Right lung (tissue), 2 donors: ENCODE measurements at regions not wholly inside any gene's neighbourhood (a gene's known extent, or its start where the extent isn't known, plus 50 kb on each side); places are given as distances from the start of the nearest gene placed in this dataset.

Experiments
- DNase-seq, 2 donors: peaks; one replicate each; pipeline ENCODE4 v3.0.0-alpha.2; 2013

DNA sequence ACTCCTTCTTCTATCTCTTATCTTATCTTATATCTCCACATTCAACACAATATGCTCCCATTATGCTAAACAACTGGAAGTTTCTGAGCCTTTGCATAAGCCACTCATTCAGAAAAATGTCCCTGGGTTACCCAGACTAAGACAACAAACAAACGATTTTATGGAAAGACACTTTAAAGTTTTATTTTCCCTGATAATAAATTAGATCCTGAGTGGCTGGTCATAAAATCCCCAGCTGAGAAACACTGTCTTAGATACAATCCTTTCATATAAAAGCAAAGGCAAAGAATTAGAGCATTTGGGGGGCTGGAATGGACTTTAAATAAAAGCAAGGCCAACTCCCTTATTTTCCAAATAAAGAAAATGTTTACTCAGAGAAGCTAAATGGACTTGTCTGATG lies 322.3 kb downstream of the GBE1 start:
- no peak for DNase-seq

DNA sequence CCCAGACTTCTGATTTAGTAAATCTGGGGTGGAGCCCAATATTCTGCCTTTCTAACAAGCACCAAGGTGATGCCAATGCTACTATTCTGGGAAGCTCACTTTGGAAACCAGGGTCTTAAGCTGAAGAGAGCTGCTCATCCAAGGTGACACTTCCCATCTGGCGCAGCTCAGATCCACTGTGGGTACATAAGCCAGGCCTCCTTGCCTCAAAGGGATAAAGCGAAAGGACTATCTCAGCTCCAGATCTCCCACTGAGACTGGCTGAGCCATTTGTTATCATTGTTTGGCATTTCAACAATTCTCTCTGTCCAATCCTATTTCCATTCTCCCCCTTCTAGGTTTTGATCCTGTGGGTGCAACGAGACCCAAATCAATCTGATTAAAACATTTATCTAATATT lies 323.8 kb downstream of the GBE1 start:
- DNase-seq = no peak

GRCh38 chr3:81436182-81436581 lies 325.3 kb downstream of the GBE1 start:
- no peak for DNase-seq

GRCh38 chr3:81435050-81435449 lies 326.4 kb downstream of the GBE1 start:
- DNase-seq = no peak

- DNase-seq = no peak
Observed at GRCh38 chr3:81434161-81434560, 327.3 kb downstream of the GBE1 start.

GRCh38 chr3:81433675-81434074 lies 327.8 kb downstream of the GBE1 start:
- DNase-seq = no peak

GRCh38 chr3:81432456-81432855 lies 329.0 kb downstream of the GBE1 start:
- no peak for DNase-seq

DNA sequence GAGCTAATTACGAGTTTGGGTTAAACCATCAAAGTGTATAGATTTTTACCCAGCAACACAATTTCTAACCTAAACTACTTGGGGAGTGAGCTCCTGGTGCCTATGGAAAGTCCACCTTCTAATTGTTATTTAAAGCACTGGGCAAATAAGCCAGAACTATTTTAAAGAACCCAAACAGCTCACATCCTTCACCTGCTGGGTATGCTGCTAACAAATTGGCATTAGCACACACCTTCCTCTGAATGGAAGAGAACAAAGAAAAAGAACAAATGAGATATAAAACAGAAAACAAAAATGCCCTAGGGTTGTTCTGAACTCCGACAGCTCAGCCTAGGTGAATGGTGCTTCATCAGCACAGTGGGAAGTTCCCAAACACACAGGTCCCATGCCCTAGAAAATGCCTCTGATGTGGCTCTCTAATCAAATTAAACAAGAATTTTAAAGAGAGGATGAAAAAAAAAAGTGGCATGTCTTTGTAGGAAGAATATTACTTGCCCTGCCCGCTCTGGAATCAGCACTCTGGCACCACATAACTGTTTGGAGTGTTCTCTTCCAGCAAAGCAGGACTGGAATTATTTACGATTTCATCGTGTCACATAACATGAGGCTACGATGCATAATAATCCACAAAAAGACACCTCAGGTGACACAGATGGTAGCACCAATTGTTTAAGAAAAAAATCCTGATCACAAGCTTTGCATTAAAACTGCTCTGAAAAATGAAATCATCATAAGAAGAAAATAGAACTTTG lies 334.4 kb downstream of the GBE1 start:
- no peak for DNase-seq

DNA sequence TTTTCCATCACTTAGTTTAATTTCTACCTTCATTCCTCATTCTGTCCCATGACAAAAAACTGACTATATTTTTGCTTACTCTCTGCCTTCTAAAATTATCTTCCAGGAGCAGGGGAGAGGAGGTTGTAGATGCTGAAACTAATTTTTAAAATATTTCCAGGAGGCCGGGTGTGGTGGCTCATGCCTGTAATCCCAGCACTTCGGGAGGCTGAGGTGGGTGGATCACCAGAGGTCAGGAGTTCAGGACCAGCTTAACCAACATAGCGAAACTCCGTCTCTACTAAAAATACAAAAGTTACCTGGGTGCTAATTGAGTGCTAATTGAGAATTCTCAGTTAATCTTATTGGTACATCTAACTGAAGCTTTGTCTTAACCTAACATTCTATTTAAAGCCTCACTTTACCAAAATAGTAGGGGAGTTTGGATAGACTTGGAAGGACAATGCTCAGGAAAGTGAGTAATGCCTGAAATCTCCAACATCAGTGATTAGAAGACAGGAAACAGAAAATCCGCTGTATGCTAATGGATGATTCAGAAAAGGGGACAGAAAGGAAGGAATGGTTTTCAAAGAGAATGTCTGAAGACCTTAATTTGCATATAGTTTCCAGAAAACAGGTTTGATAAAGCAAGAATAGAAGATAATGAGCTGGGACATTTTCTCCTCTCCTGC lies 336.1 kb downstream of the GBE1 start:
- DNase-seq = no peak

GRCh38 chr3:81419228-81419627 lies 342.2 kb downstream of the GBE1 start:
- peak; percentile 3 to 5 for DNase-seq

DNA sequence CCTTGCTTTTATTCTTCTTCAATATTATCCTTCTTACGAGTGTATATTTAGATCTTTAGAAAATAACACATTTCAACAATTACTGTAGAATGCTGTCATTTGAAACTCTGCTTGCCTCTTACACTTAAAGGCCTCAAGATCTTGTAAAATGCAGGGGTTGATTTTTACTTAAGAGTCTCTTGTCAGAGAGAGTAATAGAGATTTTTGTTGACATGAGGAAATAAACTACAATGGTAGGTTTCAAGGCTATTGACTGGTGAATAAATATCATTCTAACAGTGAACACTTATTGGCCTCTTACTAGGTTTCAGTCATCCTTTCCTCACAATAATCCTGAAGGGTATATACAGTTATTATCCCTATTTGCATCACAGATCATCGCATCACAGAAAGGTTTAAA lies 344.6 kb downstream of the GBE1 start:
- DNase-seq = no peak

GRCh38 chr3:81406318-81406717 lies 355.1 kb downstream of the GBE1 start:
- DNase-seq = no peak

GRCh38 chr3:81395739-81396513 lies 365.5 kb downstream of the GBE1 start:
- DNase-seq = no peak

DNA sequence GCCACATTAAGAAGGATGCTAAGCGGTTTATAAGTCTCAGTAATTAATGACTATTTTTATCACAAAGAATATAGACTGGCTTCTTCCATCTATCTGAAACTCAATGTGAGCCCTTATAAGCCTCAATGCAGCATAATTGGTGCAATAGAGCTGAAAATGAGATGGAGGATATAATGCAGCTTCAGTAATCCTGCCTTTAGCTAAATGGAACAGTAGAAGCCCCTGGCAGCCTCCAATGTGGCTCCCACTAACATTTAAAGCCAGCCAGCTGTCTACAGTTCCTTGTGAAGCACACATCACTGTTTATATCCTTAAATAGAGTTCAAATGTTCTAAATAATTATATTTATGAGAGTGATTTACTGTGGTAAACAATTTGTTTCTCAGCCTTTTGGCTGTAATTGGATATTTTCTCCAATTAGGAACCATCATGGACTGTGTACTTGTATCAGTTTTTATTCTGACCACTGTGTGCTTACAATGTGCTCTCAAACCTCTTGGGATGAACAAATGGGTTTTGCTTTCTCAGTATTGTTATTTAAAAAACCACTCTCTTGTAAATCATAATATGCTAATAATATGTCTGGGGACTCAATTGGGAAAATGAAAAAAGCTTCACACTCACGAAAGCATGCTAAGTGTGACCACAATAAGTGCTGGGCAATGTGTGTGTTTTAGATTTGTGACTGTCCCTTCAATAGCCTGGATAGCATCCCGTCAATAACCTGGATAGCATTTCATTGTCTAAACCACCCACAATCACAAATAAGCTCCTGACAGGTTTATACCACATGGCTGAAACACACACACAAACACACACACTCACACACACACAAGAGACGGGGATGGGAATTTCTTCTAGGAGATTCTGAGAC lies 366.6 kb downstream of the GBE1 start:
- no peak for DNase-seq

DNA sequence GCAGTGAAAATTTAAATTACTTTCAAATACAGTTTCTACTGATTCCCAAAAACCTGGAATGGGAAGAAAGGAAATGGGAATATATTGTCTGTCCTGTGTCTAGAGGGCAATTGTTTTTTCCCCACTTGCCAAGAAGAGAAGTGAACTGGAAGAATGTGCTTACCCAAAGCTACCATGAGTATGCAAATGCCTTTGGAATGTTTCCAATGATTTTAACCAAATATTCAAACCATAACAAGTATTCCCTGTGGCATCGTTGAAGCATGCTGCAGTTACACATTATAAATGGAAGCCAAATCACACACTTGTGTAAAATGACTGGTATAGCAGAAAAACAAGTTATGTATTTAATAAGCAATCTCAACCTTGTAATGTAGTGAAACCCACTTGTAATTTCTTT lies 368.2 kb downstream of the GBE1 start:
- DNase-seq = no peak

GRCh38 chr3:81390796-81391195 lies 370.6 kb downstream of the GBE1 start:
- DNase-seq = no peak

DNA sequence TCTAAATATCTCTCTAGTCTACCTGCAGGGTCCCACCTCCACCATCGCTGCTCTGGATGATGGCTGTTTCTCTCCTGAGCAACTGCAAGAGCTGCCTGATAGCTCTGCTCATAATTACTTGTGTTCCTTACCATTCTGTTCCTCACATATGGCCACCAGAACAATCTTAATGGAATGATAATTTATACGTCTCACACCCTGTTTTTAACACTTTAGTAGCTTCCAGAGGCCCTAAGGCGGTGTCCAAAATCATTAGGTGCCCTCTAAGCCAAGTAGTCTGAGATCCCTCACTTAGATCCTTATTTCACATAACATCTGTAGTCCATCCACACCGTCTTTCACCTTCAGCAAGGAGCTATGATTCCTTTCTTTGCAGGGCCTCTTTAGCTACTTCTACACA lies 373.3 kb downstream of the GBE1 start:
- no peak for DNase-seq

GRCh38 chr3:81382470-81382869 lies 379.0 kb downstream of the GBE1 start:
- DNase-seq = no peak

- no peak for DNase-seq
Observed at GRCh38 chr3:81380234-81380633, 381.2 kb downstream of the GBE1 start.

GRCh38 chr3:81378552-81379293 lies 382.7 kb downstream of the GBE1 start:
- DNase-seq = no peak

- no peak for DNase-seq
Observed at GRCh38 chr3:81375921-81376320, 385.5 kb downstream of the GBE1 start.
